Epithelial cell of proximal tubule (primary cell): ENCODE measurements at regions not wholly inside any gene's neighbourhood (a gene's known extent, or its start where the extent isn't known, plus 50 kb on each side); places are given as distances from the start of the nearest gene placed in this dataset.

ENCODE experiments used
- DNase-seq: peaks from one replicate; pipeline ENCODE4 v3.0.0-alpha.2; 2011; ENCODE audit warnings: low read depth
- H3K4me3 ChIP-seq: 2 replicates; pipeline ENCODE4 v1.5.1; 2011; ENCODE audit warnings: low read depth, mild to moderate bottlenecking, low read length
- TF ChIP-seq, protein P1 (sequence below): conservative IDR thresholded peaks from 2 replicates; pipeline ENCODE4 v1.5.1; 2012; ENCODE audit warnings: low read depth, mild to moderate bottlenecking, low read length

DNA sequence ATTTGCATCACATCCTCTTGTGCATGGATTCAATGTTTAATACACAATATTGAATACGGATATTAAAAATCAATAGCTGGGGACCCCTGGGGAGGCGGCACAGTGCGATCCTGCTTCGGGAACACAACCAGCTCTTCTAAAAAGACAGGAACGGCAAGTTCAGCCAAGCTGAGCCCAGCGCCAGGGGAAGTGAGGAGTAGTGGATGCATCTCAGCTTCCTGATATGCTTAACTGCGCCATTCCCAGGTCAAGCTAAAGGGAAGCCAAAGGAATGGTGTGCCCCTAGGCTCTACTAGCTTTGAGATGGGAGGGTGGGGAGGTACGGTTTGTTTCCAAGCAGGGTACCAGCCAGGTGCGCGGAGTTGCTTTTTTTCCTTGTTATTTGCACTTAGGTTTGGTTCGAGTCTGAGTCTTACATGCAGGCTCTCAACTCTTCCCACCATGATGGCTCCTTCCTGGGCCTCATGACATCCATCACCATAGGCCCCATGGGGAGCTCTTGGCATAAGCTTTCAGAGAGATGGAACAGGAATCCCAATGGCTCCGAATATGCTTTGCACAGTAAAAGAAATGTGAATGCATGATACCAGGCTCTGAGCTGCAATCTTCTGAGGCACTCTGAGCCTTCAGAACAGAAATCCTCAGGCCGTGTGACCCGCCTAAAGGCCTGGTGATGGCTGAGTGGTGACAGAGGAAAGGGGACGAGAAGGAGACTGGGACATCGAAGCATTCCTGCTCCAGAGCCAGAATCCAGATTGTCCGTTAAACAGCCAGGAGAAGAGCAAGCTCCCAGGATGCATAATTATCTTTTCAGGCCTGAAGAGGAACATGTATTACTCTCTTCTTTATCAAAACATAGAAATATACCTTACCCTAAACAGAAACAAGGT is 51.8 kb upstream of the BCOR start:
- DNase-seq, result no peak
- H3K4me3 ChIP-seq, result no peak overlapping the region
- TF ChIP-seq, protein P1, sequence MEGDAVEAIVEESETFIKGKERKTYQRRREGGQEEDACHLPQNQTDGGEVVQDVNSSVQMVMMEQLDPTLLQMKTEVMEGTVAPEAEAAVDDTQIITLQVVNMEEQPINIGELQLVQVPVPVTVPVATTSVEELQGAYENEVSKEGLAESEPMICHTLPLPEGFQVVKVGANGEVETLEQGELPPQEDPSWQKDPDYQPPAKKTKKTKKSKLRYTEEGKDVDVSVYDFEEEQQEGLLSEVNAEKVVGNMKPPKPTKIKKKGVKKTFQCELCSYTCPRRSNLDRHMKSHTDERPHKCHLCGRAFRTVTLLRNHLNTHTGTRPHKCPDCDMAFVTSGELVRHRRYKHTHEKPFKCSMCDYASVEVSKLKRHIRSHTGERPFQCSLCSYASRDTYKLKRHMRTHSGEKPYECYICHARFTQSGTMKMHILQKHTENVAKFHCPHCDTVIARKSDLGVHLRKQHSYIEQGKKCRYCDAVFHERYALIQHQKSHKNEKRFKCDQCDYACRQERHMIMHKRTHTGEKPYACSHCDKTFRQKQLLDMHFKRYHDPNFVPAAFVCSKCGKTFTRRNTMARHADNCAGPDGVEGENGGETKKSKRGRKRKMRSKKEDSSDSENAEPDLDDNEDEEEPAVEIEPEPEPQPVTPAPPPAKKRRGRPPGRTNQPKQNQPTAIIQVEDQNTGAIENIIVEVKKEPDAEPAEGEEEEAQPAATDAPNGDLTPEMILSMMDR, result no peak

DNA sequence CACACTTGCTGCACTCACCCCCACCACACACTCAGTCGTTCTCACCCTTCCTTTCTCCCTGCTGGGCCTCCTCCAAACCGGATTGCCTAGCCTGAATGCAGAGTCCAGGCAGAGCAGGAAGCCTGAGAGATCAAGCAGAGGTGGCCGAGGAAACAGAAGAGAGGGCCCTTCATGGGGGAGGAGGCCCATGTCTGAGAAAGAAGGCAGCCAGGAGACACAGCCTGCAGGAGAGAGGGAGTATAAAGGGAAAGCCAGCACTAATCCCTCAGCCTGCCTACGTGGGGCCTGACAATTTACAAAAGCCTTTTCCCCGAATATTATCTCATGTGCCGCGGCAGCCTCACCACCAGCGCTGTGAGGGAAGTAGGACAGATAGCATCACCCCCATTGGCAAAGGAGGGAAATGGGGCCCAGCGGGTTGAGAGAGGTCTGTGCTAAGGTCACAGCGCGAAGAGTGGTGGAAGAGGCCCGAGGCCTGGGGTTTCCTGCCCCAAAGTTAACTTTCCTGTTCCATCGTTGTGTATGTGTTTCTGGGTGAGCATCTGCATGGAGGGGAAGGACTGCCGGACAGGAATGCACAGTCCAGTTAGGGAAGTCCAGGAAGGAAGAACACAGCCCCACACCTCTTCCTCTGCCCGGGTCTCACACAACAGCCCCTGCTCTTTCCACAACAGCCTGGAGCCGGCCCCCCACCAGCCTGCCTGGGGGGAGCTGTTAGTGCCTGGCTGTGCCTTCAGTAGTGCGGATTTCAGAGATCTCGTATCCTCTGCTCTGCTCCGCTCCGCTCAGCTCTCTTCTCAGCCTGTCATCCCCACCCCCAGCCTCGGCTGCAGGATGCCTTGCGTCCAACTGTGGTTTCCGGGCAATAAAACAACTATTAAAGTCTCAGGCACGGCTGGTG is 50.9 kb upstream of the BCOR start:
- H3K4me3 ChIP-seq, result no peak overlapping the region
- TF ChIP-seq, protein P1, result no peak
- DNase-seq, result no peak

DNA sequence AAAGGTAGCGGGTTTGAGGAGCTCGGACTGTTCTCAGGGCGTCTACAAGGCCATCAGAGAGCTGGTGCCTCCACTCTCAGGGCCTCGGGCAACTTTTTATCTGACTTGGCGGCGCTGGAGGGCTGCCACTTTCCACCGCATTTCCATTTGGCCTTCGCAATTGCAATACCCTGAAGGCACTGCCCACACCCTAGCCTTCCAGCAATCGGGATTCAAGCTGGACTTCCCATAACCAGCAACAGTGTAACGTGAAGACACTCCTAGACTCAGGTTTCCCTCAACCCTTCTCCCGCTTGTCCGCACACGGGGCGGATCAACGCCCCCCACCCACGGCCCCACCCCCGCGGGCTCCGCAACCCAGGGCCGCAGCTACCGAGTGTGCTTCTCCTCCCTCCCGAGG is 50.2 kb upstream of the BCOR start:
- H3K4me3 ChIP-seq, result no peak overlapping the region
- TF ChIP-seq, protein P1, result no peak
- DNase-seq, result no peak
